PC-9 (cell line): ENCODE measurements at regions not wholly inside any gene's neighbourhood (a gene's known extent, or its start where the extent isn't known, plus 50 kb on each side); places are given as distances from the start of the nearest gene placed in this dataset.
A peak's percentile ranks its signal among the peaks of the same experiment; 100 is the strongest.

Experiments
- BruUV-seq: library from RNA; stranded (reverse); fragments of 400-500 nt; replicated peaks from 2 replicates; lab custom pipeline; 2021; lab: Mats Ljungman, UMichigan
- CTCF ChIA-PET: fragments of 300-600 bp; sonication (Branson Sonifier 250); formaldehyde crosslinking; loops from one replicate; lab custom pipeline; 2022; ENCODE audit warnings: antibody characterized with exemption; lab: Charles Lee
- POLR2A ChIA-PET: fragments of 300-600 bp; sonication (Branson Sonifier 250); formaldehyde crosslinking; loops from one replicate; lab custom pipeline; 2022; ENCODE audit warnings: antibody characterized with exemption; ENCODE audit not compliant: unreplicated experiment; lab: Charles Lee
- DNase-seq, 2 experiments: peaks; one replicate each; pipeline versions ENCODE4 v3.0.0 to v3.0.0-alpha.2; 2015 to 2022; ENCODE audit warnings: mixed read lengths in 1 of 2
- H2AFZ ChIP-seq: fragments of 200-600 bp; sonication (generic); 2 replicates; pipeline ENCODE4 v1.8.1; 2017; ENCODE audit warnings: antibody characterized with exemption
- H3F3A ChIP-seq: fragments of 200-600 bp; sonication (generic); 2 replicates; pipeline ENCODE4 v1.8.1; 2017; ENCODE audit warnings: antibody characterized with exemption, mild to moderate bottlenecking, low read depth; ENCODE audit not compliant: insufficient read depth
- H3K27ac ChIP-seq: fragments of 200-600 bp; sonication (generic); 2 replicates; pipeline ENCODE4 v1.6.1; 2016; ENCODE audit warnings: mixed run types
- H3K27me3 ChIP-seq: fragments of 200-600 bp; sonication (generic); 2 replicates; pipeline ENCODE4 v1.6.1; 2016; ENCODE audit warnings: low read depth, mixed run types; ENCODE audit not compliant: insufficient read depth
- H3K36me3 ChIP-seq: fragments of 200-600 bp; sonication (generic); 2 replicates; pipeline ENCODE4 v1.6.1; 2016; ENCODE audit warnings: low read depth, mixed run types
- H3K4me1 ChIP-seq: fragments of 200-600 bp; sonication (generic); replicated peaks from 2 replicates; pipeline ENCODE4 v1.6.1; 2016; ENCODE audit warnings: mixed run types; ENCODE audit not compliant: insufficient read depth
- H3K4me2 ChIP-seq: fragments of 200-600 bp; sonication (generic); 2 replicates; pipeline ENCODE4 v1.6.1; 2017; ENCODE audit warnings: mixed run types
- H3K4me3 ChIP-seq: fragments of 200-600 bp; sonication (generic); 2 replicates; pipeline ENCODE4 v1.6.1; 2016; ENCODE audit warnings: mixed run types
- H3K79me2 ChIP-seq: fragments of 200-600 bp; sonication (generic); 2 replicates; pipeline ENCODE4 v1.6.1; 2017; ENCODE audit warnings: low read depth, mixed run types
- H3K9me2 ChIP-seq: fragments of 200-600 bp; sonication (generic); 2 replicates; pipeline ENCODE4 v1.8.1; 2017; ENCODE audit warnings: mild to moderate bottlenecking; ENCODE audit not compliant: insufficient read depth
- H3K9me3 ChIP-seq: fragments of 200-600 bp; sonication (generic); 2 replicates; pipeline ENCODE4 v1.8.1; 2016; ENCODE audit warnings: low read depth; ENCODE audit not compliant: insufficient read depth
- H4K20me1 ChIP-seq: fragments of 200-600 bp; sonication (generic); 2 replicates; pipeline ENCODE4 v1.8.1; 2017; ENCODE audit not compliant: insufficient read depth
- CTCF ChIP-seq: fragments of 200-600 bp; sonication (generic); conservative IDR thresholded peaks from 2 replicates; pipeline ENCODE4 v1.6.1; 2017; ENCODE audit warnings: mixed run types, antibody characterized with exemption, mild to moderate bottlenecking, moderate library complexity
- EZH2 ChIP-seq: fragments of 200-600 bp; sonication (generic); IDR thresholded peaks from 2 replicates; pipeline ENCODE4 v1.8.0; 2017; ENCODE audit warnings: antibody characterized with exemption, low read depth
- intact Hi-C: fragments of 100-400 bp; cut with micrococcal nuclease; formaldehyde crosslinking; loops from one replicate; pipeline ENCODE4 v1.10.0; 2022; ENCODE audit not compliant: unreplicated experiment

DNA sequence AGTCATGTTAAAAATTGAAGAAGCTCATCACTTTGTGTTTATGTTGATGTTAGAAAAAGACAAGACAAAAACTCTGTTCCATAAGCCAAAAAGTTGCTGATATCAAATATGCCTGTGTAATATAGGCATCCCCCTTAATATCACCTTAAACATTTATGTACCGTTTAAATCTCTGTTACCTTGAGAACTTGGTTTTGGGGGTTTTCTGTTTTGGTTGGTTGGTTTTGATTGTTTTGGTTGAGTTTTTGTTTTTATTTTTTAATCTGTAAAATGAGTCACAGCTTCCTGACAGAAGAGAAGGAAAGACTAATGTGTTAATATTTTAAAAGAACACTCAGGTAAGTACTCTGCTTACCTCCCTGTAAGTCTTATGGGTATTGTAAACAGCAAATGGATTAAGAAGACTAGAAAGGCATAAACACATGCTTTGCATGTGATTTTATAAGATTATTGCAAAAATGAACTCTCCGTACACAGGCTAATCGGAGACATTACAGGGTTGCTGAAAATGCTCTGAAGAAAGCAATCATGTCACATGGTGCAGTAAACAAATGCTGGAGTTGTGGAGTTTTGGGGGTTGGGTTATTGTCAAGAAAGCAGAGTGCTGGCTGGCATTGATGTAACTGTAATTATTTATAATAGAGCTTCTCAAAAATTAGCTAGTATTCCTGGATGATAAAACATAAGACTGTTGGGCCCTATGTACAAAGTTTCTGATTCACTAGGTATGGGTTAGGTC is 69.5 kb upstream of the MBNL1 start:
- no peak overlapping the region for H3K4me3 ChIP-seq
- no peak overlapping the region for H3K27ac ChIP-seq
- DNase-seq: no peak
- no peaks in the 10 kb centered on the region for H3K36me3 ChIP-seq
- no peak overlapping the region; the same call in 1 of the 2 replicates for H2AFZ ChIP-seq
- H3K27me3 ChIP-seq: no peaks in the 10 kb centered on the region
- H3K9me3 ChIP-seq: no peaks in the 10 kb centered on the region
- no TSS peak for BruUV-seq
- no peaks in the 10 kb centered on the region for H3K9me2 ChIP-seq
- H3K79me2 ChIP-seq: no peaks in the 10 kb centered on the region
- no peaks in the 10 kb centered on the region for H3F3A ChIP-seq
- H3K4me2 ChIP-seq: no peak overlapping the region
- POLR2A ChIA-PET: no interaction called here
- CTCF ChIA-PET: no interaction called here
- no peaks in the 10 kb centered on the region for H3K4me1 ChIP-seq
- TF ChIP-seq EZH2 (no peak), CTCF (no peak)
- no peaks in the 10 kb centered on the region for H4K20me1 ChIP-seq
- intact Hi-C loops: no loop called here

GRCh38 chr3:152200476-152201420 is 68.0 kb upstream of the MBNL1 start:
- CTCF ChIA-PET: no interaction called here
- H2AFZ ChIP-seq: peak overlapping the region; percentile 1; the same call in 1 of the 2 replicates

More at GRCh38 chr3:152200476-152201420, 68.0 kb upstream of the MBNL1 start:
- Histone ChIP-seq H3K9me2 (0 out of 2 replicates have a peak, but pooled peaks cover 4% of the 10 kb centered on the region), H3K27me3 (no peaks in the 10 kb centered on the region), H3K4me3 (no peak overlapping the region), H3K4me1 (no peaks in the 10 kb centered on the region), H4K20me1 (no peaks in the 10 kb centered on the region), H3K27ac (no peak overlapping the region), H3F3A (no peaks in the 10 kb centered on the region), H3K36me3 (no peaks in the 10 kb centered on the region), H3K4me2 (no peak overlapping the region), H3K9me3 (no peaks in the 10 kb centered on the region), H3K79me2 (no peaks in the 10 kb centered on the region)
- no peak for TF ChIP-seq CTCF
- intact Hi-C loops: no loop called here
- POLR2A ChIA-PET: no interaction called here
- DNase-seq: no peak
- BruUV-seq: no TSS peak
